HG03139 (cell line): ENCODE measurements at regions not wholly inside any gene's neighbourhood (a gene's known extent, or its start where the extent isn't known, plus 50 kb on each side); places are given as distances from the start of the nearest gene placed in this dataset.

Experiments
- ATAC-seq: cut with Tn5 transposase; IDR thresholded peaks from one replicate; pipeline ENCODE4 v1.9.1; 2021; ENCODE audit not compliant: unreplicated experiment

DNA sequence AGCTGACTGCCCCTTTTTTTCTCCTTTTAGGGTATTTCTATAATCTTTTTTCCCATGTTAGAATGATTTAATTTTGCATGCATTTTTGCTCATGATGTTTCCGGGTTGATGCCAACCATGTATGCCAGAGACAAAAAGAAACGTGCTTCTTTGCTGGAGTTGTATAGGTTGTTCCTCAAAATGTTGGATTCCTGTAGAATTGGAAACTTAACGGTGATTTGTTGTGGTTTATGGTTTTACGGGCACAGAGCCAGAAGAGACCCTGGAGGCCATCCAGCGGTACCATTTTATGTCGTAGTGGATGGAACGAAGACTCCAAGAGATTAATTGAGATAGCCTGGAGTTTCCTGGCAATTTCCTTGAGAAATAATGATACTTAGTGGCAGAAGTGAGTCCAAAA, 481.5 kb upstream of the RGMA start:
- no peak for ATAC-seq

DNA sequence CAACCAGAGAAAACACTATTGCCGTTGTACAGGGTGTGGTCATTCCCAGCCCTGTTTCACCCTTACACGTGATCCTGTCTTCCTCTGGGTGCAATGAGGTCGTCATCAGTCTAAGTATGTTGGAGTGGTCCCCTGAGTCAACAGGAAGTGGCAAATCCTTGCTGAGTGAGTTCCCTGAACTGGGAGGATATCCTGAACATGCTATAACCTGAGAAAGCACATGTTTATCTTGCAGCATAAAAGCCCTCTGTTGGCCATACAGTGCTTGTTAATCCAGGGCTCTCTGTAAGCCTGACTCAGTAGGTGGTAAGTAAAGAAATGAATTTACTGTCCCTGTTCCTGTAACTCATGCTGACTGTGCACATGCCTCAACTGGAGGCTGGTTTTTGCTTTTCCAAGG, 477.8 kb upstream of the RGMA start:
- ATAC-seq, result no peak

DNA sequence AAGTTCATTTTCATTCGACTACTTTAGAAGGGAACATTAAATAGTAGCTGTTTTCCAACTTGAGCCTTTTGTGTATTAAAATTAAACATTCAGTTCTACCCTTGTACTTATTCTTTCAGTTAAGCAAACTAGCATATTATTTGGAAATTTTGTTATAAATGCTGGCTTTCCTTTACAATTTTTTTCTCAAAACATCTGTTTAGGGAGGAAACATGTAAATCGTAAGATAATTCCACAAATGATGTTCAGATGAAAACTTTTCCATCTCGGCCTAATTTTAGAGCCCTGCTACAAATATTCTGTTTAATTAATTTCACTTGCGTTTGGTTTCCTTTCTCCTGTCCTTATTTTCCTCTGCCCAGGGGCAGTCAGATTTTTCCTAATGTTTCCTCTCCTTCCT, 476.2 kb upstream of the RGMA start:
- ATAC-seq, result no peak

DNA sequence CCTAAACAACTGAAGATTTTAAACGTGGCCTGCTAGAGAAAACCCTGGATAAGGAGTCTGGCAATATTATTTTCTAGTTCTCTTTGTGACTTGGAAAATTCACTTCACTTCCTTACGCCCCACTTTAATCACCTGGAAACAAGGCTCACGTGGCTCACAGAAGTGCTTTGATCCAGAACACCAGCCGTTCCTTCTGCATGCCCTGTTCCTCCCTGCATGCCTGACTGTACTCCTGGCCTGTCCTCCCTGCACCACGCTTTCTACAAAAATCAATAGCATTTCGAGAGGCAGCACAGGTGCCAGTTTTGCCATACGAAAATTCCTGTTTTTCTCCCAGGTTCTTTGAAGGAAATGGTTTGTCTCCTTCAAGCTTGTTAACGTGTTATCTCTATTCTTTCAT, 474.2 kb upstream of the RGMA start:
- no peak for ATAC-seq

DNA sequence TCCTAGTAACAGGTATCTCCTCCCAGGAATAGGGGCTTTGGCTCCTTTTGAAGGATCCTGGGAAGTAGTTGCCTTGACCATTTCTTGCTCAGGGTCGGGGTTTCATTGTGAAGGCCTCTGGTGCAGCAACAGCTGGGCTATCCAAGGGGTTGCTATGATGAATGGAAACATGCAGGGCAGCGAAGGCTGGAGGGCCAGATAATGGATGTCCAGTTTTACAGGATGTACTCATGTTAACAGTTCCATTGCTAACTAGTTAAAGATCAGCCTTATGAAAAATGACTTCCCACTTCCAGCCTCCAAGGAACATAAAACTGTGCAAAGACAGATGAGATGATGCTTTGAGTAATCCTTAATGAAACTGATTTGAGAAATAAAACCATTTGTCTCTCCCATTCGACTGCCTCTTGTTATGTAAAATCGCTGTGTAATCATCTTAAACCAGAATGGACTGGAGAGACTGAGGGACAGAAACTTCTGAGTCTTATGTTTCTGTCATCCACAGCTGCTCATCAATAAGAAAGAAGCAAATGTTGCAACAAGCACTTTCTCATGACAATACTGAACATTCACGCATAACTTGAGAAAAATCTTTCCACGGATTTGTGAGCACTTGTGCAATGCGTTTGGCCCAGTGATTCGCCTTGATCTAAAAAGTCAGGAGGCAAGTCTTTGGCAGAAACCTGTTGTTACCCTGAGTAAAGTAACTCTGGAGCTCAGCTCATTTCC, 473.5 kb upstream of the RGMA start:
- no peak for ATAC-seq

DNA sequence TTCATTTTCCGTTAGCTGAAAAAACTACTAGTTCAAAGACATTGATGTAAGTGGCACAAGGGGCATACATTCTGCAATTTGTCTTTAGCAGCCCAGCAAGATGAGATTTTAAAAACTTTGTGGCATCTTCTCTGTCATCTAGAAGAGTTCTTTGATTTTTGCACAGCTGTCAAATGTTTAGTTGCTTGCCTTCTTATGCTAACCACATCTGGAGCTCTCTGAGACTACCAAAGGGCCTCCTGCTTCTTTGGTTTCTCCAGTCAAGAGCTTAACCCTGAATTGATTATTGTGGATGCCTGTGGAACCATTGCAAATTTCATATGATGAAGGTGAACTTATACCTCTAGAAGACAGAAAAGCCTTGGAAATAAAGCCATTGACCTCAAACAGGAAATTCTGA, 468.7 kb upstream of the RGMA start:
- no peak for ATAC-seq

DNA sequence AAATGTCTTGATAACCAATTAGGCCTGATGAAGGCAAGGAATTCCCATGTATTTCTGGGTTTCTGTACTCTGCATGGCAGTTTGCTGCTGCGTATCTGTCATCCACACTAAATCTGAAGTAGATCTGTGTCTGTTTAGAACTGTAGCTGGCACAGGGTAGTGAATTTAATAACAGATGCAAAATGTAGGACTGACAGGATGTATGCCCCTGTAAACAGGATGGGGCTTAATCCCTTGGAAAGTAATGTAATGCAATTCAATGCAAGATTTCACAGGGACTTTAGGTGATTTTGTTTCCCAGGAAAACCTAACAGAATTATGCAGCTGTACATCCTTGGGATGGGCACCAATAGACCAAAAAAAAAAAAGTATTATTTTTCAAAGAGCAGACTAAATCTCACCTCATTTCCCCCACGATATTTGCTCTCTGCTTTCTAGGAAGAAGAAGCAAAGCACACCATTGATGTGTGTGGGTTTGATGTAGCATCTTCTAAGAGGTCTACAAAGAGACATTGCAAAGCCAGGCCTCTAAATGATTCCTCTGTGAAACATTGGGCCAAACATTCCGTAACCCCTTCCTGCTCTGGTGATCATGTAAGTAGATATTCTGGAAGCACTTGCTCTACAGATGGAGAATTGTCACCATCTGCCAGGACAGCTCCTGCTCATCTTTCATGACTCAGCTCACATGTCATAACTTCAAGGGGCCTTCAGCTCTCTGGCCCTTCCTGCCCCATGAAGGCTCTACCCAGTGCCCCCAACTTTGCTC, 464.3 kb upstream of the RGMA start:
- no peak for ATAC-seq

DNA sequence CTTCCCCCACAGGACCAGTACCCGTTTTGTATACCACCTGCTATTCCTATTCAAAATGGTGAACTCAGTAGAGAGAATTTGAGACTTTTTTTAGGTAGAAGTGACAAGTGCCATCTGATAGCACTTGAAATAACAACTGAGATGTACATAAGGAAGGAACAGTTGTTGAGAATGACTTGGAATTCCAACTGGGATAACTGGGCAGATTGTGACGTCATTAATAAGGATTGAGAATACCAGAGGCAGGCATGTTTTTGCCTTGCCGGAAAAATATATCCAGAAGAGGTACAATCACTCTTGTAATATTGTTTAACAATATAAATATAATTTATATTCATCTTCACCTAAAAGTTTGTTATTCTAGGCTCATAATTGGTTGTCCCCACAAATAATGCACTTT, 454.1 kb upstream of the RGMA start:
- ATAC-seq, result no peak

DNA sequence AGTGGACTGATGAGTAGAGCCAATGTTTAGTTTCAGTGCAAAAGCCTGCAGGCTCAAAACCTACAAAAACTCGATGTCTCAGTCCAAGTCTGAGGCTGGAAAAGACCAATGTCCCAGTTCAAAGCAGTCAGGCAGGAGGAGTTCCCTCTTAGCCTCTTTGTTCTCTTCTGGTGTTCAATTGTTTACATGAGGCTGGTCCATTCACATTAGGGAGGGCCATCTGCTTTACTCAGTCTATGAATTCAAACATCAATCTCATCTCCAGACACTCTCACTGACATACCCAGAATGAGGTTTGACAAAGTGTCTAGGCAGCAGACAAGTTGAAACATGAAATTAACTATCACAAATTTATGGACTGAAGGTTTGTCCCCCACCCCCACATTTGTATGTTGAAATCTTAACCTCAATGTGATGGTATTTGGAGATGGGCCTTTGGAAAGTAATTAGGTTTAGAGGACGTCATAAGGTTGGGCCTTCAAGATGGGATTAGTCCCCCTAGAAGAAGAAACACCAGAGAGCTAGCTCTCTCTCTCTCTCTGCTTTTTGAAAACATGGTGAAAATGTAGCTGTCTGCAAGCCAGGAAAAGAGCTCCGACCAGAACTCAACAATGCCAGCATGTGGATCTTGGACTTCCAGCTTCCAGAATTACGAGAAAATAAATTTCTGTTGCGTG, 438.5 kb upstream of the RGMA start:
- ATAC-seq, result no peak

DNA sequence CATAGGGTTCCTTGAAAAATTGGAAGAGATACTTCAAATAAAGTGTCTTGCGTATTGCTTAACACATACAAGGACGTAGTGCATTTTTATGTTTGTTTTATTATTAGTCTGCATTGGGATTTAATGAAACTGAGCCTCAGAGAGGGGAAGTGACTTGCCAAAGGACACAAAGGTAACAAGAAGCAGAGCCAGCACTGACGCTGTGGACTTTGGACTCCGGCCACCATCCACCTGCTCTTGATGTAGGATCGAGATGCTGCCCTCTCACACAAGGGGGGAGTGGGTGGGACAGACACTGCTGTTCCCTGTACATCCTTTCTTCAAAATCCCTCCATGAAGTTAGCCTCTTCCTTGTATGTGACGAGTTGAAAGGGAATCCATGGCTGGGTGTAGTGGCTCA, 435.4 kb upstream of the RGMA start:
- ATAC-seq, result no peak

DNA sequence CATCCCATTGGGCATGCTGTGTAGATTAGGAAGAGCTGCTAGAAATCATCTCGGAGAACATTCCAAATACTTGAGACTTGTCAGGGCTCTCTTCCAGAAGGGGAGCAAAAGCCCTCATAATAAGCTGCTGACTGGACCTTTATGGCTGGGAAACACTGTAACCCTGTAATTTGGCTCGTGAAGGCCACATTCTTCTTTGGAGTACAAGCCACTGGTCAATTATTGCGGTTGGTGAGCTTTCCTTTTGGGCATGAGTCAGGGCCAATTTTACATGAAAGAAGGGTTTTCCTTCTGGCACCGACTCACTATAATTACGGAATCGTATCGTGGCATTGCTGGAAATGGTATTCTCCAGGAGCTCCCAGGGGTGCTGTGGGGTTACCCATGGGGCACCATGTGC, 434.5 kb upstream of the RGMA start:
- ATAC-seq, result no peak

DNA sequence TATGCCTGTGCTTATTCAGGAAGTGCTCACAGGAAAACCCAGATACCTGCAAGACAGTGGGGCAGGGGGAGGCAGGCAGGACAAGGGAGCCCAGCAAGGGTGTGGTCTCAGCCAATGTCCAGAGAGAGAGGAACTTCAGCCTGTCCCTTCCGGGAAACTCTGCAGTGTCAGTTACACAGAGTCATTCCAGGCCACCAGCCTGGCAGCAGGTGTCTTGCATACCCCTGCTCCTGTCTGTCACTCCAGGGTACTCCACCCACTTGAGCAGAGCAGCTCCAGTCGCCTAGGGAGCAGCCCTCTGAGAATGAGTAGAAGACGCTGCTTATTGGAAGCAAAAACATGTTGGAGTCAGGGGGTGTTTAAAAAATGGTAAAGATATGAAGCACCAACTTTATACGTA, 431.2 kb upstream of the RGMA start:
- ATAC-seq, result no peak

DNA sequence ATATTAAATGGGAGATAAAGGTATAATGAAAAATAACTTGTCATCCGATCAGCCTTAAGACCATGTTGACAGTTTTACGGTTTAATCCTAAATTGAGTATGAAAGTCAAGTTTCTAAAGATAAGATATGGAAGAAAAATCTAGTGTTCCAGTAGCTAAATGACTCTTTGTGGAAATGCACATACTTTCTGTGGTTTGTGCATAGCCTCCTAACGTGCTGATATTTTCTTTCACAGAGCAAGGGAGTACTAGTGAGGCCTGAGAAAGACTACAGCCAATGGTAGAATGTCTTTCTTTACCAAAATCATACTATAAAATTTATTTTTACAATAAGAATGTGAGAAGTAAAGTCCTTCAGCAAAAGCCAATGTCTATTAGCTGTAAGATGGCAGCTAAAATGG, 430.6 kb upstream of the RGMA start:
- no peak for ATAC-seq

DNA sequence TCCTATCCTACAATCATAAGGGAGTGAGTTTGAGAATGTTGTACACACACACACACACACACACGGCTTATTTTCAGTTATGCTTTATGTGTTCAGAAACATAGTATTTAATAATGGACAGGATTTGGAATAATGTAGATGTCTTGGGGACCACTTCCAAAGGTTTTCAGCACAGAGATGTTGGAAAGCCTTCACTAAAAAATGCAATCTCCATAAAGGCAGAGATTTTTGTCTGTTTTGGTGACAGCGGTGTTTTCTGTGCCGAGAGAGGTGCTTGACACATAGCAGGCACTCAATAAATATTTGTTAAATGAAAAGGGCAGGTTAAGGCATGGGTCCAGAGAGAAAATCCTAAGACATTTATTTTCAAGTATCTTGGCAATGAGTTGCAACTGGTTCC, 428.2 kb upstream of the RGMA start:
- ATAC-seq, result no peak

DNA sequence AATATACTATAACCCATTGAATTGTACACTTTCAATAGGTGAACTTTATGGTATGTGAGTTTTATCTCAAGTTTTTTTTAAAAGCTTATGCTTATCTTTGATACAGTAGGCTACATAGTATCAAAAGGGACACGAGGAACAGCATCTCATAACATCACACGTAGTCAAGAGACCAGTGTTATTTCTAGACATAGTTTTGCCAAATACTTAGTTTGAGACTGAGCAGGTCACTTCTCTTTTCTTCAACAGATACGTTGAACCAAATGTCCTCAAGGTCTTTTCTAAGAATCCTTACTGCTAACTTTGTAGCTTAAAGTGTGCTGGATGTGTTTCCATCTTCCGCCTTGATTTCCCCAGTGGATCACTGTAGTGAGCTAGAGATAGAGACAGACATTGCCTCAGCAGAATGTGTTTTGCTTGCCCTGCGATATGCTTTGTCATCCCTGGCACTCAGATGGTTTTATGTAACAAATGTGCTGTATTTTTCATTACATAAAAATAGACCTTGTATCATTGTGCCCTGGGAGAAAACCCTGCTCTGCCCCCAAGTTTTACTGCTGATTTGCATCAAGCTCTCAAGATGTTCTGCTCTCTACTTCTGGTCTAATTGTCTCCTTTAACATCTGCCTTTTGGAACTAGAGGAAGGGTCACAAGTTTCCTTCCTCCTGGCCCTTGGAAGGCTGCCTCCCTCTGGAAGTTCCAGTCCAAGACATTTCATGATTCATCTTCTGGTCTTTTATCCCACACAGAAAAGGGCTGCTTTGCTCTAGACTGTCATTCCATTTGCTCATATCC, 426.4 kb upstream of the RGMA start:
- ATAC-seq, result no peak

DNA sequence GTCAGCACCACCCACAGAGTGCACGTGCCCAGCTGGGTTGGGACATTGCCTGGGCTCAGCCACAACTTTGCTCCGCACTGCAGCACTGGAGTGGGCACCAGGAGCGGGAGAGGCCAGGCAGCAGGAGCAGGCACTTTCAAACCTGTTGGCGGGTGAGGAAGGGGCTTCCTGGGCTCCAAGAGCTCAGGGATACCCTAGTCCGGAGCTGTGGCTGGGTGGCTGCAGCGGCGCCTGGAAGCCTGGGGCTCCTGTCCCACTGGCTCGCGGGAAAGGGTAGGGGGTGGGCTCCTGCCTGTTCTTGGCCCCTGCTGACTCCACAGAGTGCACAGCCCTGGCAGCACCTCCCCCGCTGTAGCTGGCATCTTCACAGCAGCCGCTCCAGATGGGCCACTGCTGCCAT, 417.6 kb upstream of the RGMA start:
- ATAC-seq, result no peak

DNA sequence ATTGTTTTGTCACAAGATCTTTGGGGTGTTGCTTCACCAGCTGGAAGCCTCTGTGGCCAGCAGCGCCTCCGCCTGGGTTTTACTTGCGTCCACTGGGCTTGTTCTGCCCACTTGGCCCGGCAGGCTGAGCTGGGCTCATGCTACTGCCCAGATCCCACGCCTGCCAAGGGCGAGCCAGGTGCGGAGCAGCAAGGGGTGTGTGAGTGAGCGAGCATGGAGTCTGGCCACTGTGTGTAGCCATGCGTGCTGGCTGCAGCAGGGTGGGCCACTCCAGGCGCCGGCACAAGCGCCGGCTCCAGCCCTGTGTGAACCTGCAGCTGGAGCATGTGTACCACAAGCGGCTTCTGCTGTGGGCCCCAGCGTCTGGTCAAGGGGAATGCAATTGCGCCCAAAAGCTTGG, 416.5 kb upstream of the RGMA start:
- ATAC-seq, result no peak

DNA sequence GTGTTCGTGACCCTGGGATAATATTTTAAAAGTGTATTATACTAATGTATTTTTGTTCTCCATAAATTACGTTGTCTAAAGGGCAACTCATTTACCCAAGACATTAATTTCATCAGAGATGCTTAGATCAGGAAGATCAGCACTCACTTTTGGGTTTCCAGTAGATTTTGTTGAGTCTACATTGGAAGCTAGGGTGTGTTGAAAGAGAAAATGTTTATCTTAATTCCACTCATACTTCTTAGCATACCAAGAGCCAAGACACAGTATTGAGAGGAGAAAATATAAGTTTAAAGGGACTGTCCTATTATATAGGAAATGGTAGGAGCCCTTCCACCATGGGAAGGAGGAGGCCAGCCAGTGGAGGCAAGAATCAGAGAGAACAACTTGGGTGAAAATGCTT, 412.9 kb upstream of the RGMA start:
- no peak for ATAC-seq

DNA sequence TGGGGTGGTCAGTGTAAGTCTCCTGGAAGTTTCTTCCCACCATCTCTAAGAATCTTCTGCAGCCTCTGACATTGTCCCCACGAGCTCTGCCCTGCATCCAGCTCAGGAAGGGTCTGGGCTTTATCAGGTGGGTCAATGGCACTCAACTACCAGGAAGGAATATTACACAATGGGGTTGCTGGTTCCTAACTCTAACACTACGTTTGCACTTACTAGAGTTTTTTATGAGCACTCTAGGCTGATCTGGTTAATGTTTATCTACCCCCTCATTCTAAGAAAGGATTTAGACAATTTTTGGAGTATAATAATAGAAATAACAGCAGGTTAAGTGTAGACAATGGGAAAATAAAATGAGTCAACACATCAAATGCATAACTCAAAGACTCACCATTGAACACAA, 411.1 kb upstream of the RGMA start:
- ATAC-seq, result no peak

DNA sequence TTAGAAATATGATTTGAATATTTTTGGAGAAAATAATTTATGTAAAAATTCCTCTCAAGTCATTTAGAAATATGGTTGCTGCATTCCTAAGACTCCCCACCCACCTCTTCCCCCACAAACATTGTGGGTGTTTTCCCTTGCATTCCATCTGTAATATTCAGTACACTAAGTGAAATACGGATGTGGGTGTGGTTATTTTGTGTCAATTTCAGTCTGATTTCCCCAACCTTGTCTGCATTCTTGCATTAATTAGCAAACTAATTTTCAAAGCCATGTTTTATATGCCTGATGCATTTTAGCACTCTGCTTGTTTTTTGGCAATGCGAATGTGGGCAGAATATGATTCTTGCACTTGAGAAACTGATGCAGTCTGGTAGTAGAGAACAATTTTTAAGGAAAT, 408.3 kb upstream of the RGMA start:
- ATAC-seq, result no peak

DNA sequence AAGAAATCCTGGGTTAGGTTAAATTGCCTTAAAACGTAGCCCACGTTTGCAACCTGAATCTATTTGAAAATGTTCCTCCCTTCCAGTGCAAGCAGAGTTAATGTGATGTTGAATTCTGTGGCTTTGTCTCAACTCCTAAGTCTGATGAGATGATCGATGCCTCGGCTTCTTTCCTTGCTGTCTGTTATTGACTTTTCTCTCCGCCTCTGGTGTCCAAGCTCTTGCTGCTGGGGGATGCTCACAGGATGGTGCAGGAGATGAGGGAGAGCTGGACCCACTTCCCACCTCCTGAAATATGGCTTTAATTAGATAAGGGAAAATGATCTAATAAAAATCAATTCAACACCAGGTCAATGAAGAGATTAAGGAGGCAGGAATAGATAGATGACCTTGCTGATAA, 407.9 kb upstream of the RGMA start:
- no peak for ATAC-seq
